ENCODE measurements at regions not wholly inside any gene's neighbourhood (a gene's known extent, or its start where the extent isn't known, plus 50 kb on each side); places are given as distances from the start of the nearest gene placed in this dataset.

DNA sequence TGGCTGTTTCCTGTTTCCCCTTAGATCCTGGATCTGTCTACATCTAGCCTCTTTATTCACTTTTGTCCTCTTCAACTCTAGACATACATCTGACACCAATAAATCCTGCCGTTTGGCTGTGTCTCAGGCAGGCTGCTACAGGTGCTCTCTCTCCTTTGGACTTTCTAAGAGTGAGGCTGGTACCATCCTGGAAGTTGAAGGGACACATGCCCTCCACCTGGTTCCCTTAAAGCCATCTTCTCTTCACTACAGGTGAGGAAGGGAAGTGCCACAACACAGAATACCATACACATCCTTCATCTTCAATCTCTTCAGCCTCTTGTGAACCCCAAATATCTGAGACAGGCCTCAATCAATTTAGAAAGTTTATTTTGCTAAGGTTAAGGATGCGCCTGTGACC, 137.9 kb downstream of the BACH1 start:
- Histone ChIP-seq H3K27me3 (ENCODE audit: insufficient read depth, low read length) (no peaks in the 10 kb centered on the region), H3K4me1 (ENCODE audit: control insufficient read depth, insufficient read depth, low read length, unreplicated experiment) (no peaks in the 10 kb centered on the region), H3K27ac (ENCODE audit: low read depth, low read length) (no peak overlapping the region), H3K36me3 (ENCODE audit: insufficient read depth, low read length) (no peaks in the 10 kb centered on the region), H3K4me3 (ENCODE audit: low read depth, low read length) (no peak overlapping the region), H3K79me2 (ENCODE audit: control insufficient read depth, insufficient read depth, low read length, unreplicated experiment) (no peaks in the 10 kb centered on the region), H2AFZ (ENCODE audit: low read length, unreplicated experiment) (no peak overlapping the region)

GRCh38 chr21:29441651-29442050, 142.9 kb downstream of the BACH1 start:
- H3K27ac ChIP-seq (ENCODE audit: low read depth, low read length), result no peak overlapping the region
- H3K4me3 ChIP-seq (ENCODE audit: low read depth, low read length), result no peak overlapping the region
- H3K27me3 ChIP-seq (ENCODE audit: insufficient read depth, low read length), result no peaks in the 10 kb centered on the region
- H2AFZ ChIP-seq (ENCODE audit: low read length, unreplicated experiment), result no peak overlapping the region
- no peaks in the 10 kb centered on the region for H3K79me2 ChIP-seq (ENCODE audit: control insufficient read depth, insufficient read depth, low read length, unreplicated experiment)
- H3K4me1 ChIP-seq (ENCODE audit: control insufficient read depth, insufficient read depth, low read length, unreplicated experiment), result no peaks in the 10 kb centered on the region
- H3K36me3 ChIP-seq (ENCODE audit: insufficient read depth, low read length), result no peaks in the 10 kb centered on the region

DNA sequence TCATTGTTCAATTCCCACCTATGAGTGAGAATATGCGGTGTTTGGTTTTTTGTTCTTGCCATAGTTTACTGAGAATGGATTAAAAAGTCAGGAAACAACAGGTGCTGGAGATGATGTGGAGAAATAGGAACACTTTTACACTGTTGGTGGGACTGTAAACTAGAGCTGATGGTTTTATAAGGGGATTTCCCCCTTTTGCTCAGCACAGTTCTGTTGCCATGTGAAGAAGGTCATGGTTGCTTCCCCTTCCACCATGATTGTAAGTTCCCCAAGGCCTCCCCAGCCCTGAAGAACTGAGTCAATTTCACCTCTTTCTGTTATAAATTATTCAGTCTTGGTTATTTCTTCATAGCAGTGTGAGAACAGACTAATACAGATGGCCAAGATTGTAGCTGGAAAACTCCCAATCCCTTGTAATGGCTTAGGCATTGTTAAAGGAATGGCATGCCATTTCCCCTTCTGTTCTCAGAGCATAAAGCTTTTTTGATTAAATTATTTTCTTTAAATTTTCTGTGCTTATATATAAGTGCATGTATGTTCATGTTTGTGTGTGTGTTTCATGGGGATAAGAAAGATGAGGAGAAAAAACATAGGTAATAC, 144.8 kb downstream of the BACH1 start:
- H3K36me3 ChIP-seq (ENCODE audit: insufficient read depth, low read length), result no peaks in the 10 kb centered on the region
- no peaks in the 10 kb centered on the region for H3K27me3 ChIP-seq (ENCODE audit: insufficient read depth, low read length)
- no peak overlapping the region for H3K27ac ChIP-seq (ENCODE audit: low read depth, low read length)
- H3K79me2 ChIP-seq (ENCODE audit: control insufficient read depth, insufficient read depth, low read length, unreplicated experiment), result no peaks in the 10 kb centered on the region
- H3K4me1 ChIP-seq (ENCODE audit: control insufficient read depth, insufficient read depth, low read length, unreplicated experiment), result no peaks in the 10 kb centered on the region
- no peak overlapping the region for H3K4me3 ChIP-seq (ENCODE audit: low read depth, low read length)
- no peak overlapping the region for H2AFZ ChIP-seq (ENCODE audit: low read length, unreplicated experiment)

GRCh38 chr21:29448766-29449165, 150.0 kb downstream of the BACH1 start:
- no peak overlapping the region for H2AFZ ChIP-seq (ENCODE audit: low read length, unreplicated experiment)
- H3K4me1 ChIP-seq (ENCODE audit: control insufficient read depth, insufficient read depth, low read length, unreplicated experiment), result no peaks in the 10 kb centered on the region
- no peaks in the 10 kb centered on the region for H3K79me2 ChIP-seq (ENCODE audit: control insufficient read depth, insufficient read depth, low read length, unreplicated experiment)
- no peak overlapping the region for H3K27ac ChIP-seq (ENCODE audit: low read depth, low read length)
- no peaks in the 10 kb centered on the region for H3K36me3 ChIP-seq (ENCODE audit: insufficient read depth, low read length)
- no peak overlapping the region for H3K4me3 ChIP-seq (ENCODE audit: low read depth, low read length)
- no peaks in the 10 kb centered on the region for H3K27me3 ChIP-seq (ENCODE audit: insufficient read depth, low read length)

- Histone ChIP-seq H3K27me3 (ENCODE audit: insufficient read depth, low read length) (no peaks in the 10 kb centered on the region), H3K4me3 (ENCODE audit: low read depth, low read length) (no peak overlapping the region), H2AFZ (ENCODE audit: low read length, unreplicated experiment) (no peak overlapping the region), H3K27ac (ENCODE audit: low read depth, low read length) (no peak overlapping the region), H3K36me3 (ENCODE audit: insufficient read depth, low read length) (no peaks in the 10 kb centered on the region), H3K79me2 (ENCODE audit: control insufficient read depth, insufficient read depth, low read length, unreplicated experiment) (no peaks in the 10 kb centered on the region), H3K4me1 (ENCODE audit: control insufficient read depth, insufficient read depth, low read length, unreplicated experiment) (no peaks in the 10 kb centered on the region)
Measured at GRCh38 chr21:29449306-29449950, 150.7 kb downstream of the BACH1 start.

DNA sequence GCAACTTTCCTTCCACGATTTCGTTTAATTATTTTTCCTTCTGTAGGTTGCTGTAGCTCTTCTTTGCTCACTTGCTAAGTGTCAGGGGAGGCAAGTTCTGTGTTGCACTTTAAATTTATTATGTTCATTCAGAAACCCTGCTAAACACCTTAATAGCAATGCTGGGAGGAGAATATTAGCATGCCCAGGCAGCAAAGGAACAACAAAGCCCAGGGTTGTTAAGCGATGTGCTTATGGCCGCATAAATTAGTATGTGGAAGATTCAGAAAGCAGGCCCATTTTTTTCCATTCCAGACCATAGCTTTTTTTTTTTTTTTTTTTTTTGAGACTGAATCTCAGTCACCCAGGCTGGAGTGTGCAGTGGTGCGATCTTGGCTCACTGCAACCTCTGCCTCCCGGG, 151.3 kb downstream of the BACH1 start:
- H3K4me3 ChIP-seq (ENCODE audit: low read depth, low read length), result no peak overlapping the region
- no peaks in the 10 kb centered on the region for H3K27me3 ChIP-seq (ENCODE audit: insufficient read depth, low read length)
- H2AFZ ChIP-seq (ENCODE audit: low read length, unreplicated experiment), result no peak overlapping the region
- no peaks in the 10 kb centered on the region for H3K36me3 ChIP-seq (ENCODE audit: insufficient read depth, low read length)
- no peaks in the 10 kb centered on the region for H3K79me2 ChIP-seq (ENCODE audit: control insufficient read depth, insufficient read depth, low read length, unreplicated experiment)
- H3K4me1 ChIP-seq (ENCODE audit: control insufficient read depth, insufficient read depth, low read length, unreplicated experiment), result no peaks in the 10 kb centered on the region
- no peak overlapping the region for H3K27ac ChIP-seq (ENCODE audit: low read depth, low read length)

DNA sequence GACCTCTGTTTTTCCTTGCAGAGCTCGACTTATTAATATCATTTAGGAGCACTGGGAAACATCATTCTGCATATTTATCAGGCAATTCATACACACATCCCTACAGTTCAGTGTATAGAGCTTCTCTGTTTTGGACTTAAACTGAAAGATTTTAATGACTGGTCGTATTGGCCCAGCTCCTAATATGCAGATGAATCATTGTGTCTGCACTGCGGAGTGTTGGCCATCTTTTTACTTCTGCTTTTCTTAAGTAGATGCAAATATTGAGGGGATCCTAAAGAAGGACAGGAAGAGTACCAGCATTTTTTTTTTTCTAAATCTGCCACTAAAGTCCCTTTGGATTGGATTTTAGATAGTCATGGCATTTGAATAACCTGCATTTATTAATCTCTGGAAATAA, 154.8 kb downstream of the BACH1 start:
- Histone ChIP-seq H3K4me1 (ENCODE audit: control insufficient read depth, insufficient read depth, low read length, unreplicated experiment) (no peaks in the 10 kb centered on the region), H3K27ac (ENCODE audit: low read depth, low read length) (no peak overlapping the region), H3K27me3 (ENCODE audit: insufficient read depth, low read length) (no peaks in the 10 kb centered on the region), H2AFZ (ENCODE audit: low read length, unreplicated experiment) (no peak overlapping the region), H3K36me3 (ENCODE audit: insufficient read depth, low read length) (no peaks in the 10 kb centered on the region), H3K79me2 (ENCODE audit: control insufficient read depth, insufficient read depth, low read length, unreplicated experiment) (no peaks in the 10 kb centered on the region), H3K4me3 (ENCODE audit: low read depth, low read length) (no peak overlapping the region)

DNA sequence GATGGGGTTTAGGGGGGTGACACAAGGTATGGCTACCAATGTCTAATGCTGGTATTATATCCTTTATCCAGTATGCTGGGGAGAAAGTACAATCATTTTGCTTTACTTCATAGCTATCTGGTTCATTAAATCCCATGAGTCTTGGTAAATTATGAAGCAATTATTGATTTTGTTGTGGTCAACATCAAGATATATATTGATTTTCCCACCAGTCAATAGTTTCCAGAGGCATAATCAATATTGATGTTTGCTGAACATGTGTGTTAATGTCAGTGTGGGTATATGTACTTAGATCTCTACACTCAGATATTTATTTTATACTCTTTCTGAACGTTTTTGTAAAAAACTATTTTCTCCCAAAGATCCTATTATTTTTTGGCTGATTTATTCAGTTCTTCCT, 155.5 kb downstream of the BACH1 start:
- Histone ChIP-seq H3K79me2 (ENCODE audit: control insufficient read depth, insufficient read depth, low read length, unreplicated experiment) (no peaks in the 10 kb centered on the region), H3K27me3 (ENCODE audit: insufficient read depth, low read length) (no peaks in the 10 kb centered on the region), H3K4me3 (ENCODE audit: low read depth, low read length) (no peak overlapping the region), H3K36me3 (ENCODE audit: insufficient read depth, low read length) (no peaks in the 10 kb centered on the region), H2AFZ (ENCODE audit: low read length, unreplicated experiment) (no peak overlapping the region), H3K4me1 (ENCODE audit: control insufficient read depth, insufficient read depth, low read length, unreplicated experiment) (no peaks in the 10 kb centered on the region), H3K27ac (ENCODE audit: low read depth, low read length) (no peak overlapping the region)

GRCh38 chr21:29462479-29462878, 163.8 kb downstream of the BACH1 start:
- Histone ChIP-seq H3K4me1 (ENCODE audit: control insufficient read depth, insufficient read depth, low read length, unreplicated experiment) (no peaks in the 10 kb centered on the region), H3K27me3 (ENCODE audit: insufficient read depth, low read length) (no peaks in the 10 kb centered on the region), H3K4me3 (ENCODE audit: low read depth, low read length) (no peak overlapping the region), H2AFZ (ENCODE audit: low read length, unreplicated experiment) (no peak overlapping the region), H3K79me2 (ENCODE audit: control insufficient read depth, insufficient read depth, low read length, unreplicated experiment) (no peaks in the 10 kb centered on the region), H3K27ac (ENCODE audit: low read depth, low read length) (no peak overlapping the region), H3K36me3 (ENCODE audit: insufficient read depth, low read length) (no peaks in the 10 kb centered on the region)

DNA sequence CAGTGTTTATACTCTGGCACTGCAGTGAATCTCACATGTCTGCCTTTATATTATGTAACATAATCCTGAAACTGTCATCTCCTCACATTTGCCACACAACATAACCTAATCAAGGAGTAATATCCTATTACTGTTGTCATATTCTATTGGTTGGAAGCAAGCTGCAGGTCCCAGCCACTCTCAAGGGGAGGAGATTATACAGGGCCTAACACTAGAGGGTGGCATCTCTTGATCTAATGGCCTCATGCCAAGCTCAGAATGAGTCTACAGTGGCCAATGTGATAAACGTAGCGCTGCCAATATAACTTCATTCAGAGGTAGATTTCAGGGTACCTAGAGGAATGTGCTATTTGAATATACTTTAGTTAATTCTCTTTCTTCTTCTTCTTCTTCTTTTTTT, 166.8 kb downstream of the BACH1 start:
- no peak overlapping the region for H2AFZ ChIP-seq (ENCODE audit: low read length, unreplicated experiment)
- no peaks in the 10 kb centered on the region for H3K27me3 ChIP-seq (ENCODE audit: insufficient read depth, low read length)
- H3K4me3 ChIP-seq (ENCODE audit: low read depth, low read length), result no peak overlapping the region
- no peaks in the 10 kb centered on the region for H3K79me2 ChIP-seq (ENCODE audit: control insufficient read depth, insufficient read depth, low read length, unreplicated experiment)
- H3K36me3 ChIP-seq (ENCODE audit: insufficient read depth, low read length), result no peaks in the 10 kb centered on the region
- H3K27ac ChIP-seq (ENCODE audit: low read depth, low read length), result no peak overlapping the region
- no peaks in the 10 kb centered on the region for H3K4me1 ChIP-seq (ENCODE audit: control insufficient read depth, insufficient read depth, low read length, unreplicated experiment)

- Histone ChIP-seq H3K4me1 (ENCODE audit: control insufficient read depth, insufficient read depth, low read length, unreplicated experiment) (no peaks in the 10 kb centered on the region), H3K27ac (ENCODE audit: low read depth, low read length) (no peak overlapping the region), H3K4me3 (ENCODE audit: low read depth, low read length) (no peak overlapping the region), H3K27me3 (ENCODE audit: insufficient read depth, low read length) (no peaks in the 10 kb centered on the region), H3K79me2 (ENCODE audit: control insufficient read depth, insufficient read depth, low read length, unreplicated experiment) (no peaks in the 10 kb centered on the region), H2AFZ (ENCODE audit: low read length, unreplicated experiment) (no peak overlapping the region), H3K36me3 (ENCODE audit: insufficient read depth, low read length) (no peaks in the 10 kb centered on the region)
Measured at GRCh38 chr21:29466532-29466931, 167.8 kb downstream of the BACH1 start.
